ENCODE measurements at regions not wholly inside any gene's neighbourhood (a gene's known extent, or its start where the extent isn't known, plus 50 kb on each side); places are given as distances from the start of the nearest gene placed in this dataset.

GRCh38 chr10:42519079-42519478 is 119.3 kb downstream of the ZNF33B start:
- H3K27ac ChIP-seq (ENCODE audit: extremely low read depth, low read depth, low read length), result no peak overlapping the region
- DNase-seq (ENCODE audit: extremely low read depth in 1 of 4, low spot score in 3 of 4) (no peak), ATAC-seq (no peak), FAIRE-seq (no peak)
- no peaks in the 10 kb centered on the region for H3K27me3 ChIP-seq (ENCODE audit: control insufficient read depth in 2 of 2, insufficient read depth in 2 of 2, low read length in 2 of 2)
- no peaks in the 10 kb centered on the region for H3K9me1 ChIP-seq (ENCODE audit: control insufficient read depth, insufficient read depth, low read length)
- H3K36me3 ChIP-seq (ENCODE audit: control insufficient read depth, insufficient read depth, low read length), result peaks cover 40% of the 10 kb centered on the region
- intact Hi-C loops (cut with micrococcal nuclease) (no loop called here), in situ Hi-C loops (cut with MboI) (no loop called here)
- peaks cover 43% of the 10 kb centered on the region for H3K9me3 ChIP-seq (replicated peaks; ENCODE audit: control insufficient read depth, insufficient read depth, low read depth, low read length)
- WGBS (ENCODE audit: insufficient coverage, low coverage, missing lambda C conversion rate), result 66% methylated on average over 2 of the region's 2 CpGs
- ChIA-PET CTCF (ENCODE audit: low intra/inter-chr PET ratio) (no interaction called here), POLR2A (no interaction called here)
- no peak overlapping the region for H3K4me3 ChIP-seq
- H2AFZ ChIP-seq (ENCODE audit: low read depth, low read length), result no peak overlapping the region
- no peaks in the 10 kb centered on the region for H3K4me1 ChIP-seq (replicated peaks in 1 of 2; ENCODE audit: control insufficient read depth in 2 of 2, insufficient read depth in 2 of 2, low read length in 2 of 2)
- H3K4me2 ChIP-seq (ENCODE audit: insufficient read depth, low read length), result no peak overlapping the region
- no peaks in the 10 kb centered on the region for H4K20me1 ChIP-seq (replicated peaks; ENCODE audit: control insufficient read depth, insufficient read depth, low read length)
- TF ChIP-seq, protein P1, sequence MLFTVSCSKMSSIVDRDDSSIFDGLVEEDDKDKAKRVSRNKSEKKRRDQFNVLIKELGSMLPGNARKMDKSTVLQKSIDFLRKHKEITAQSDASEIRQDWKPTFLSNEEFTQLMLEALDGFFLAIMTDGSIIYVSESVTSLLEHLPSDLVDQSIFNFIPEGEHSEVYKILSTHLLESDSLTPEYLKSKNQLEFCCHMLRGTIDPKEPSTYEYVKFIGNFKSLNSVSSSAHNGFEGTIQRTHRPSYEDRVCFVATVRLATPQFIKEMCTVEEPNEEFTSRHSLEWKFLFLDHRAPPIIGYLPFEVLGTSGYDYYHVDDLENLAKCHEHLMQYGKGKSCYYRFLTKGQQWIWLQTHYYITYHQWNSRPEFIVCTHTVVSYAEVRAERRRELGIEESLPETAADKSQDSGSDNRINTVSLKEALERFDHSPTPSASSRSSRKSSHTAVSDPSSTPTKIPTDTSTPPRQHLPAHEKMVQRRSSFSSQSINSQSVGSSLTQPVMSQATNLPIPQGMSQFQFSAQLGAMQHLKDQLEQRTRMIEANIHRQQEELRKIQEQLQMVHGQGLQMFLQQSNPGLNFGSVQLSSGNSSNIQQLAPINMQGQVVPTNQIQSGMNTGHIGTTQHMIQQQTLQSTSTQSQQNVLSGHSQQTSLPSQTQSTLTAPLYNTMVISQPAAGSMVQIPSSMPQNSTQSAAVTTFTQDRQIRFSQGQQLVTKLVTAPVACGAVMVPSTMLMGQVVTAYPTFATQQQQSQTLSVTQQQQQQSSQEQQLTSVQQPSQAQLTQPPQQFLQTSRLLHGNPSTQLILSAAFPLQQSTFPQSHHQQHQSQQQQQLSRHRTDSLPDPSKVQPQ (CRISPR knock-in tag; IDR thresholded peaks at IDR 0.05; ENCODE audit: borderline replicate concordance), result no peak
- TF ChIP-seq CBX5 (IDR thresholded peaks at IDR 0.05; ENCODE audit: borderline replicate concordance, low read depth), result 0 out of 2 replicates have a peak, but pooled peaks have one; percentile 21
- TF ChIP-seq ZNF75A (CRISPR knock-in tag; IDR thresholded peaks at IDR 0.05), result peak; percentile 93
- no TSS peak for BruUV-seq (replicated peaks)
- no peak overlapping the region for H3K9ac ChIP-seq (ENCODE audit: insufficient read depth in 1 of 2, low read depth in 2 of 2, low read length in 2 of 2)
- no peaks in the 10 kb centered on the region for H3K79me2 ChIP-seq (ENCODE audit: control insufficient read depth, insufficient read depth, low read length)

GRCh38 chr10:42513921-42514320 is 124.4 kb downstream of the ZNF33B start:
- WGBS (ENCODE audit: insufficient coverage, low coverage, missing lambda C conversion rate), result 71% methylated on average over 3 of the region's 3 CpGs
- Histone ChIP-seq H3K9me3 (replicated peaks; ENCODE audit: control insufficient read depth, insufficient read depth, low read depth, low read length) (peaks cover 17% of the 10 kb centered on the region), H4K20me1 (replicated peaks; ENCODE audit: control insufficient read depth, insufficient read depth, low read length) (no peaks in the 10 kb centered on the region), H3K4me1 (replicated peaks in 1 of 2; ENCODE audit: control insufficient read depth in 2 of 2, insufficient read depth in 2 of 2, low read length in 2 of 2) (no peaks in the 10 kb centered on the region), H3K9me1 (ENCODE audit: control insufficient read depth, insufficient read depth, low read length) (no peaks in the 10 kb centered on the region), H3K4me3 (no peak overlapping the region), H2AFZ (ENCODE audit: low read depth, low read length) (no peak overlapping the region), H3K36me3 (ENCODE audit: control insufficient read depth, insufficient read depth, low read length) (no peaks in the 10 kb centered on the region), H3K9ac (ENCODE audit: insufficient read depth in 1 of 2, low read depth in 2 of 2, low read length in 2 of 2) (no peak overlapping the region), H3K4me2 (ENCODE audit: insufficient read depth, low read length) (no peak overlapping the region), H3K27me3 (ENCODE audit: control insufficient read depth in 2 of 2, insufficient read depth in 2 of 2, low read length in 2 of 2) (no peaks in the 10 kb centered on the region), H3K27ac (ENCODE audit: extremely low read depth, low read depth, low read length) (no peak overlapping the region), H3K79me2 (ENCODE audit: control insufficient read depth, insufficient read depth, low read length) (no peaks in the 10 kb centered on the region)
- TF ChIP-seq ZNF146 (CRISPR knock-in tag; IDR thresholded peaks at IDR 0.05; ENCODE audit: unreplicated experiment) (peak; percentile 15), JUN (IDR thresholded peaks at IDR 0.05; ENCODE audit: borderline replicate concordance, low read depth, low read length) (no peak), JUN (CRISPR knock-in tag; IDR thresholded peaks at IDR 0.05; ENCODE audit: borderline replicate concordance) (no peak)
- BruUV-seq (replicated peaks), result no TSS peak
- DNase-seq (ENCODE audit: extremely low read depth in 1 of 4, low spot score in 3 of 4), result no peak
- FAIRE-seq, result no peak
- no peak for ATAC-seq
- ChIA-PET POLR2A (no interaction called here), CTCF (ENCODE audit: low intra/inter-chr PET ratio) (no interaction called here)
- intact Hi-C loops (cut with micrococcal nuclease) (no loop called here), in situ Hi-C loops (cut with MboI) (no loop called here)

Data from K562 (cell line).